HG03196 (cell line): ENCODE measurements at regions not wholly inside any gene's neighbourhood (a gene's known extent, or its start where the extent isn't known, plus 50 kb on each side); places are given as distances from the start of the nearest gene placed in this dataset.
"Not testable (repeated sequence)": the region's sequence is repeated elsewhere in the genome, so short reads cannot be mapped to it uniquely, and the experiment has no call there.

ENCODE experiments used
- ATAC-seq: cut with Tn5 transposase; IDR thresholded peaks from one replicate; pipeline ENCODE4 v1.9.1; 2021; ENCODE audit not compliant: unreplicated experiment

- no peak for ATAC-seq
Observed at GRCh38 chr2:185245806-185246205, 492.8 kb upstream of the FSIP2 start.

DNA sequence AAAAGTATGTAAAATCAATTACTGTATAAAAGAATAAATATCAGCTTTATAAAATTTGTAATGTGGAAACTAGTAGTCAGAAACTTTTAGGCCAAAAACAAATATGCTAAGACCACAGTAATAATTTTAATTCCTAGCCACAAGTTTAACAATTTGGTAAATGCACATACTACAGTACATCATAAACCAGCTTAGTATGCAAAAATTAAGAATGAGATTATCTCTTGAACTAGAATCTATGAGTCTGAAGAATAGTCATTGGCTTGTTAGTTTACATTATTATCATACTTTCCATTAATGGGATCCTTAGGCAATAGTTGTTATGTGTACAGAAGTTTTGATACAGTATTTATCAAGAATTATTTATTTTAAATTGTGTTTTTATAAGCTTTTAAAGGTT is 491.9 kb upstream of the FSIP2 start:
- no peak for ATAC-seq

DNA sequence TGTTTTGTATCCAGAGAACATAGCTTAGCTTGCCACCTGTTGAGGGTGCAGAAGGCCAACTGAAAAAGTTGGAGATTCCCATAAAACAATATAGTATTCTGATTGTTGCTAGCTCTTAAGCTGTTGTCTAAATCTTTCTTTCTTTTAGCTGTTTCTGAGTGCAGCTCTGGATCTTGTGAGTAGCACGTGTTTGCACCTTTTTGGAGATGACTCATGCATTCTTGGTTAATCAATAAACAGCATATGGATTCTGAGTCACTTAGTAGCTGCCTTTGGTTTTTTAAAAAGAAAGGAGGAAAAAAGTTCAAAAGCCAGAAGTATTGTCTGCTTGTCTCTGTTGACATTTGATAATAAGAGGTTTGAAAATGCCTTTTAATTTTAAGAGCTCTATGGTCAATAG is 483.0 kb upstream of the FSIP2 start:
- ATAC-seq = no peak

GRCh38 chr2:185265747-185266146 is 472.9 kb upstream of the FSIP2 start:
- ATAC-seq = no peak

- no peak for ATAC-seq
Observed at GRCh38 chr2:185268651-185269050, 470.0 kb upstream of the FSIP2 start.

DNA sequence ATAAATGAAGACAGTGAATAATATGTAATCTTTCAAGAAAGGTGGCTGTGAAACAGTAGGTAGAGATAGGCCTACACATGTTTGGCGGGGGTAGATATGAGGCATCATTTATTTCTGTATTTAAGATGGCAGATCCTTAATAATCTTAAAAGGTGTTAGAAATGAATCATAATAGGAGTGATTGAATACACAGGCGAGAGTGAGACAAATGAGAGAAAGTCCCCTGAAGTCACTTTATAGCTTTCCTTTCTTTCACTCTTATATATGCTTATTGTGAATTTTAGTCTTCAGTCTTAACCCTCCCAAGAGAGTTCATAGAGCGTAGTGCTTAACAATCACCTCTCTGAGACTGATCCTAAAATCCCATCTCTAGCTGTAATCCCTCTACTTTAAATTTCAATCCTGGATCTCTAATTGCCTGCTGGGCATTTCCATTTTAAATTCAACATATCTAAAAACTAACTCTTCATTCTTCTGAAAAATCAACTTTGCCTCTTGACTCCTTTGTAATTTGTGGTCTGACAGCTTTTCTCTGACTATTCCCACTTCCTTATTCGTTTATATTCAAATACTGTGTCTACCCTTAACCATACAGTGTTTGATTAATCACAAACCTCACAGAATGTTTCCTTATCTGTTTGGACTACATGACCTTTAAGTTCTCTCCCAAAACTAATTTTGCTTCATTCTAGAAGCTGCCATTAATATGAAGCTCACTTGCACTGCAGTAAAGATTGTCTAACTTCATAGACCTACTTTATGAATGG is 463.7 kb upstream of the FSIP2 start:
- ATAC-seq = no peak

DNA sequence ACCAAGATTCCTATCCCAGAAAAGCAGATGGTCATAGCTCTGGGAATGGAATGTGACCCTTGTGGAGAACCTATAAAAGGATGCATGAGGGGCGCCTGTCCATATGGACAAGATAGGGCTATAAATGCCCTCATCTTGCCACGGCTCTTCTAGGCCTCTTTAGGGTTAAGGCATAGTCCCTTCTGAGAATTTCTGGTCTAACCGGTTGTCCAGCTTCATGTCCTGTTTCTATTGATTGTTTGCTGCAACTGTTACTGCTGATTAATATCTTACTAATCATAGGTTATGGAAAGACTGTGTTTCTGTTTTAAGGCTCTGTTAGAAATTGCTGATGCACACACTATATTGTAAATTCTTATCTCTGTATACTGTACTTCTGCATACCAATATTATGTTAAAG is 462.6 kb upstream of the FSIP2 start:
- ATAC-seq = not testable (repeated sequence)

- ATAC-seq = no peak
Observed at GRCh38 chr2:185278761-185279160, 459.8 kb upstream of the FSIP2 start.

- no peak for ATAC-seq
Observed at GRCh38 chr2:185279999-185280398, 458.6 kb upstream of the FSIP2 start.

DNA sequence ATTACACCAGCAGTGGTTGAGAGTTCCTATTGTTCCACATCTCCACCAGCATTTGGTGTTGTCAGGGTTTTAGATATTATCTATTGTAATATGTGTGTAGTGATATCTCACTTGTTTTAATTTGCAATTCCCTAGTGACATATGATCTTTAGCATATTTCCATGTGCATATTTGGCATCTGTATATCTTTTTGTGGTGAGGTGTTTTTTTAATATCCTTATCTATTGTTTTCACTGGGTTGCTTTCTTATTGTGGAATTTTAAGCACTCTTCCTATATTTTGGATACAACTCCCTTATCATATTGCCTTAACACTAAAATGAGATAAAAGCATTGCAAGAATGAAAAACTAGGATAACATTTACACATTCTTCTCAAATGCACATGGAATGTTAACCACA is 453.9 kb upstream of the FSIP2 start:
- no peak for ATAC-seq

DNA sequence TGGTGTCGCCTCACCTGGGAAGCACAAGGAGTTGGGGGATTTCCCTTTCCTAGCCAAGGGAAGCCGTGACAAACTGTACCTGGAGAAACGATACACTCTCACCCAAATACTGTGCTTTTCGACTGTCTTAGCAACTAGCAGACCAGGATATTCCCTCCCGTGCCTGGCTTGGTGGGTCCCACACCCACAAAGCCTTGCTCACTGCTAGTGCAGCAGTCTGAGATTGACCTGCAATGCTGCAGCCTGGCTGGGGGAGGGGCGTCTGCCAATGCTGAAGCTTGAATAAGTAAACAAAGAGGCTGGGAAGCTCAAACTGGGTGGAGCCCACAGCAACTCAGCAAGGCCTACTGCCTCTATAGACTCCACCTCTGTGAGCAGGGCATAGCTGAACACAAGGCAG is 448.6 kb upstream of the FSIP2 start:
- ATAC-seq = not testable (repeated sequence)

- ATAC-seq = peak; percentile 76
Observed at GRCh38 chr2:185291035-185291647, 447.5 kb upstream of the FSIP2 start.

DNA sequence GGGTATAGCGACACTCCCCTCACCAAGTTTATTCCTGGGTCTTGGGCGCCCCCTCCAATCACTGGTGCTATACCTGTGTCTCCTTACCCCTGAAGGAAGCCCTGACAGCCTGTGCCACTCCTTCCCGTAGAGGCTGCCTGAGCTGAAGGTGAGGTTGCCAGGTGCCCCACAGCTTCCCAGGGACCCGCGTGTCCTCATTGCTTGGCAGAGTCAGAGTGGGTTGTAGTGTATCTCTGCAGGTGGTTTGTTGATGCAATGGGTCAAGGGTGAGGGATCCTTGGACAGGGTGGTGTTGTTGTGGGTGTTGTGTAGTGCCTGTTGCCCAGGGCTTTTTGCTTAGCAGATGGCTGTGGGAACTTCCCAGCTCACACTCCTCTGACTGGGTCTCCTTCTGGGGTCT is 438.7 kb upstream of the FSIP2 start:
- no peak for ATAC-seq

DNA sequence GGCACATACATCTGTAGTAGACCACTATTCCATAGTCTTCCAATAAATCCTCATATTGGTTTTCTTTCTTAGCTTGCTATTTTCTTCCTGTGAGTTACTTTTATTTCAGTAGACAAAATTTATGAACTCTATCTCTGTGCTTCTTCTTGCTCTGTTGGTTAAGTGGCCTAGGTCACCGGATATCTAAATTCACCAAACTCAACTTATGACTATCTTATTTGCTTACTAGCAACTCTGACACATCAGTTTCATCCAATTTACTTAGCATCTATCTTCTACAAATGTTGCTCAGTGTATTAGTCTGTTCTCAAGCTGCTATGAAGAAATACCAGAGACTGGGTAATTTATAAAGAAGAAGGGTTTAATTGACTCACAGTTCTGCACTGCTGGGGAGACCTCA is 432.5 kb upstream of the FSIP2 start:
- ATAC-seq = no peak

- no peak for ATAC-seq
Observed at GRCh38 chr2:185316383-185316782, 422.2 kb upstream of the FSIP2 start.

- ATAC-seq = no peak
Observed at GRCh38 chr2:185318271-185318724, 420.3 kb upstream of the FSIP2 start.

GRCh38 chr2:185335879-185336278 is 402.7 kb upstream of the FSIP2 start:
- no peak for ATAC-seq

DNA sequence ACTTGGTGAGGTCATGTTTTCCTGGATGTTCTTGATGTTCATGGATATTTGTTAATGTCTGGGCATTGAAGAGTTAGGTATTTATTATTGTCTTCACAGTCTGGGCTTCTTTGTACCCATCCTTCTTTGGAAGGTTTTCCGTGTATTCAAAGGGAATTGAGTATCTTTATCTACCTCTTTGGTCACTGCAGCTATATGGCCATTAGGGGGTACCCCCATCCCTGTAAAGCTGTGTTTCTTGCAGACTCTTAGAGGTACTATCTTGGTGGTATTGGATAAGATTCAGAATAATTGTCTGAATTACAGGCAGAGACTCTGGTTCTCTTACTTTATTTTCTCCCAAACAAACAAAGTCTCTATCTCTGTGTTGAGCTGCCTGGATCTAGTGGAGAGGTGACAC is 401.6 kb upstream of the FSIP2 start:
- ATAC-seq = no peak

GRCh38 chr2:185338104-185338503 is 400.5 kb upstream of the FSIP2 start:
- ATAC-seq = no peak

- ATAC-seq = no peak
Observed at GRCh38 chr2:185347445-185347844, 391.2 kb upstream of the FSIP2 start.

- no peak for ATAC-seq
Observed at GRCh38 chr2:185360776-185361175, 377.8 kb upstream of the FSIP2 start.

GRCh38 chr2:185372188-185372587 is 366.4 kb upstream of the FSIP2 start:
- no peak for ATAC-seq

GRCh38 chr2:185373229-185373628 is 365.4 kb upstream of the FSIP2 start:
- no peak for ATAC-seq
